HEK293 (cell line): ENCODE measurements at regions not wholly inside any gene's neighbourhood (a gene's known extent, or its start where the extent isn't known, plus 50 kb on each side); places are given as distances from the start of the nearest gene placed in this dataset.

Experiments
- CTCF ChIP-seq: fragments of 450-650 bp; formaldehyde crosslinking; IDR thresholded peaks from 2 replicates; pipeline ENCODE4 v1.5.1; 2016; ENCODE audit warnings: missing biosample characterization, missing genetic modification characterization
- KLF10 ChIP-seq: fragments of 450-650 bp; IDR thresholded peaks from 2 replicates; pipeline ENCODE4 v1.5.1; 2018; ENCODE audit warnings: missing biosample characterization, mild to moderate bottlenecking, missing genetic modification characterization
- REPIN1 ChIP-seq: fragments of 450-650 bp; formaldehyde crosslinking; IDR thresholded peaks from 2 replicates; pipeline ENCODE4 v1.5.1; 2017; ENCODE audit warnings: missing biosample characterization, missing genetic modification characterization, low read depth
- YY1 ChIP-seq: fragments of 450-650 bp; formaldehyde crosslinking; IDR thresholded peaks from 2 replicates; pipeline ENCODE4 v1.5.1; 2018; ENCODE audit warnings: missing biosample characterization, missing genetic modification characterization
- ZNF132 ChIP-seq: fragments of 450-650 bp; formaldehyde crosslinking; IDR thresholded peaks from 2 replicates; pipeline ENCODE4 v1.5.1; 2017; ENCODE audit warnings: missing biosample characterization, missing genetic modification characterization, borderline replicate concordance
- ZNF174 ChIP-seq: fragments of 450-650 bp; formaldehyde crosslinking; IDR thresholded peaks from 2 replicates; pipeline ENCODE4 v1.5.0; 2017; ENCODE audit warnings: missing biosample characterization, mild to moderate bottlenecking, missing genetic modification characterization
- ZNF18 ChIP-seq: fragments of 450-650 bp; formaldehyde crosslinking; IDR thresholded peaks from 2 replicates; pipeline ENCODE4 v1.5.1; 2016; ENCODE audit warnings: missing biosample characterization, missing genetic modification characterization
- ZNF488 ChIP-seq: fragments of 450-650 bp; formaldehyde crosslinking; IDR thresholded peaks from 2 replicates; pipeline ENCODE4 v1.5.1; 2016; ENCODE audit warnings: missing biosample characterization, missing genetic modification characterization
- TF ChIP-seq, protein P1 (sequence below): sonication (generic); formaldehyde crosslinking; IDR thresholded peaks from 2 replicates; pipeline ENCODE4 v1.8.1; 2022; ENCODE audit warnings: mild to moderate bottlenecking, moderate library complexity, missing genetic modification reagents

DNA sequence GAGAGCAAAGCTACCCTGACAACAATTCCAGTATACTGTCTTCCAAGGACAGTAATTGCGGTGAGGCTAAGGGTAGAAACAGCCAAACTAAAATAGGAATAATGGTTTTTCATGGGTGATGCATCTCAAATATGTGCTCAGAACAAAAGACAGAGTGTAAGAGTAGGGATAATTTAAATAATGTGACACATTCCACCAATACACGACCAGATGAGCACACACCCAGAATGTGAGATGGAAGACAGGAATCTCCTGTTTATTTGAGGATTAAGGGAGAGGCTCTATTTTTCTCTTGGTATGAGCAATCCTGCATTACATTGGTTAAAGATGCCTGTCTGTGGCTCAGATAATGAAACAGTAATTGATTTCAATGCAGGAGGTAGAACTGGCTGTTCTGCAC, 292.9 kb upstream of the ZFP64 start:
- no peak for TF ChIP-seq ZNF488 (tag by site-specific recombination)
- TF ChIP-seq YY1 = no peak
- no peak for TF ChIP-seq CTCF (tag by site-specific recombination)
- TF ChIP-seq ZNF174 (tag by site-specific recombination) = no peak
- TF ChIP-seq REPIN1 = no peak
- TF ChIP-seq ZNF18 (tag by site-specific recombination) = no peak
- TF ChIP-seq, protein P1, sequence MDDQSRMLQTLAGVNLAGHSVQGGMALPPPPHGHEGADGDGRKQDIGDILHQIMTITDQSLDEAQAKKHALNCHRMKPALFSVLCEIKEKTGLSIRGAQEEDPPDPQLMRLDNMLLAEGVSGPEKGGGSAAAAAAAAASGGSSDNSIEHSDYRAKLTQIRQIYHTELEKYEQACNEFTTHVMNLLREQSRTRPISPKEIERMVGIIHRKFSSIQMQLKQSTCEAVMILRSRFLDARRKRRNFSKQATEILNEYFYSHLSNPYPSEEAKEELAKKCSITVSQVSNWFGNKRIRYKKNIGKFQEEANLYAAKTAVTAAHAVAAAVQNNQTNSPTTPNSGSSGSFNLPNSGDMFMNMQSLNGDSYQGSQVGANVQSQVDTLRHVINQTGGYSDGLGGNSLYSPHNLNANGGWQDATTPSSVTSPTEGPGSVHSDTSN (CRISPR knock-in tag) = no peak
- TF ChIP-seq ZNF132 (tag by site-specific recombination) = no peak
- TF ChIP-seq KLF10 (tag by site-specific recombination) = no peak
